PC-3 (cell line): ENCODE measurements at regions not wholly inside any gene's neighbourhood (a gene's known extent, or its start where the extent isn't known, plus 50 kb on each side); places are given as distances from the start of the nearest gene placed in this dataset.

Experiments used
- EZH2 ChIP-seq: fragments of 300-600 bp; sonication (generic); IDR thresholded peaks from one replicate; pipeline ENCODE4 v1.6.1; 2017; ENCODE audit warnings: antibody characterized with exemption, mild to moderate bottlenecking, low read length; ENCODE audit not compliant: unreplicated experiment
- EZH2phosphoT487 ChIP-seq: fragments of 300-600 bp; sonication (generic); IDR thresholded peaks from 2 replicates; pipeline ENCODE4 v1.6.1; 2018; ENCODE audit warnings: mild to moderate bottlenecking, antibody characterized with exemption, low read length, borderline replicate concordance
- TF ChIP-seq, protein P1 (sequence below): fragments of 300-600 bp; sonication (generic); conservative IDR thresholded peaks from 2 replicates; pipeline ENCODE4 v1.5.1; 2017; ENCODE audit warnings: antibody characterized with exemption, low read depth, mild to moderate bottlenecking, low read length

DNA sequence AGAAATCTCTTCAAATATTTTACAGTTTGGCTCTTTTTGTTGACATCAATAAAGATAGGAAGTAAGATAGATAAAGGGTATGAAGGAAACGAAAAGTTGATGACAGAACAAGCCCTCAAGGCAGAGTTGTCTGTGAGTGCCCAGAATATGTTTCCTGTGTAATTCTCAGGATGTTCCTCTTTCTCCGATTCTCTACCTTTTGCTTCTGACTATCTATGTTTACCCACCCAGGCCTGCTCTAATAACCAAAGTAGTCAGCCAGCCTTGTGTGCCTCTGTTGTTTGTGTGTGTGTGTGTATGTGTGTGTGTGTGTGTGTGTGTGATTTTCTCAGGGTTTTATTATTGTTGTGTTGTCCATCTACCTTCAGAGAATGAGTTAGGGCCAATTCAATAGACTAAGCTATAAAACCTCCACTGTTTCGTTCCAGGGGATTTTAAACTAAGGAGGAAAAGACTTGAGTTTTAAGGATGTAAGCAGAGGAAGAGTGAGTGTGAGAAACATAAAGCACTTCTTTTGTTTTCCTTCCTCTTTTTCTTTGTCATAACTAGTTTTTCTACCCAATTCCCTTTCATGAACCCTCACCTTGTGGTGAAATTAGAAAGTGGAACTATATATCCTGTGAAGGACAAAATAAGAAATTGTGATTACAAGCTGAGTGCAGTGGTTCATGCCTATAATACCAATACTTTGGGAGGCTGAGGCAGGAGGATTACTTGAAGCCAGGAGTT is 627.4 kb upstream of the NR5A2 start:
- TF ChIP-seq, protein P1, sequence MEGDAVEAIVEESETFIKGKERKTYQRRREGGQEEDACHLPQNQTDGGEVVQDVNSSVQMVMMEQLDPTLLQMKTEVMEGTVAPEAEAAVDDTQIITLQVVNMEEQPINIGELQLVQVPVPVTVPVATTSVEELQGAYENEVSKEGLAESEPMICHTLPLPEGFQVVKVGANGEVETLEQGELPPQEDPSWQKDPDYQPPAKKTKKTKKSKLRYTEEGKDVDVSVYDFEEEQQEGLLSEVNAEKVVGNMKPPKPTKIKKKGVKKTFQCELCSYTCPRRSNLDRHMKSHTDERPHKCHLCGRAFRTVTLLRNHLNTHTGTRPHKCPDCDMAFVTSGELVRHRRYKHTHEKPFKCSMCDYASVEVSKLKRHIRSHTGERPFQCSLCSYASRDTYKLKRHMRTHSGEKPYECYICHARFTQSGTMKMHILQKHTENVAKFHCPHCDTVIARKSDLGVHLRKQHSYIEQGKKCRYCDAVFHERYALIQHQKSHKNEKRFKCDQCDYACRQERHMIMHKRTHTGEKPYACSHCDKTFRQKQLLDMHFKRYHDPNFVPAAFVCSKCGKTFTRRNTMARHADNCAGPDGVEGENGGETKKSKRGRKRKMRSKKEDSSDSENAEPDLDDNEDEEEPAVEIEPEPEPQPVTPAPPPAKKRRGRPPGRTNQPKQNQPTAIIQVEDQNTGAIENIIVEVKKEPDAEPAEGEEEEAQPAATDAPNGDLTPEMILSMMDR: no peak
- TF ChIP-seq EZH2phosphoT487 (no peak), EZH2 (no peak)
